ENCODE measurements at regions not wholly inside any gene's neighbourhood (a gene's known extent, or its start where the extent isn't known, plus 50 kb on each side); places are given as distances from the start of the nearest gene placed in this dataset.
"Not testable (repeated sequence)": the region's sequence is repeated elsewhere in the genome, so short reads cannot be mapped to it uniquely, and the experiment has no call there.

- no peak for DNase-seq
Observed at GRCh38 chr3:159482241-159482993, 506.2 kb upstream of the IL12A start.

DNA sequence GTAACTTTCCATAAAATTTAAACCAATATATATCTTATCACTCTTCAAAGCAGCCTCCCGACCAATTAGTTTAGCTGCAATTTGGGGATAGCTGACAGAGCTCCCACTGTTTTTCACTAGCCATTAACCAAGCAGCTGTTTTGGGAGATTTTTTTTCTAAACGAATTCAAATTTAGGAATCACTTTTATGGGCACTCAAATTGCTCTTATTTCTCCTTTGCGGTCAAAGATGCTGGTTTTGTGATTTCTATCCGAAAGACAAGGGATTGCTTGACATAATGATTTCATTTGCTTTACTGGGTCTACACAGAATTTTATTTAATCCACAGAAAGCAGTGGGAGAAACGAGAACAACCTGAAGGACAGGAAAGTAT, 505.7 kb upstream of the IL12A start:
- no peak for DNase-seq

- no peak for DNase-seq
Observed at GRCh38 chr3:159486580-159486979, 502.1 kb upstream of the IL12A start.

DNA sequence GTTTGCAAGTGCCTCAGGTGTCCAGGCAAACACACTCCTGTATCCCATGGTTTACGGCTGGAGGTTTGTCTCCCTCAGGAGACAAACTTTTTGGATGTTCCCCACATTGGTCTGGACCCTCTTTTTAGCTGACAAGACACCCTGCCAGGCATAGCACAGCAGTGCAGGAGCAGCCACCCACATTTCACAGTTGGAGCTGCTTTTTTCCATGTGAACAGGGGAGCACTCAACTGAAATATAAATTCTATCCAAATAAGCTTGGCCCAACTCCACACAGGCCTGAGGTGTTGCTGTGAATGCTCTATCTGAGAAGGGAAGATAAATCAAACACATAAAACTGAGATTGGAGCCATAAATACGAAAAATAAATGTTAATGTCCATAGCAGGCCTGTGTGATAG, 501.3 kb upstream of the IL12A start:
- no peak for DNase-seq

DNA sequence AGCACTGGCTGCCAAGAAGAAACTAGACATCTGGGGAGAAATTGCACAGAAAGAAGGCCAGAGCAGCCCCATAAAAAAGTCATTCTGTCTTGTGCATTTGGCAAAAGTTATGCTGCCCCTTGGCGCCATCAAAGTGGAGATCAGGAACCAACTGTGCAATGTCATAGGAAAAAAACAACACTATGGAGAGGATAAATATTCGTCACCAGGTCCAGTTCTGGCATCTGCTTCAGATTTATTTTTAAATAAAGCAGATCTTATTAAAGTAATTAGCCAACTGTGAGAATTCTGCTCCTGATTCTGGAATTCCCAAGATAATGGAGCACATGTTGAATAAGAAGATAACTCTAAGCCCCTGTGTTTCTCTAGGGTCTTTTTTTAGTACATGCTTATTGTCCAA, 500.0 kb upstream of the IL12A start:
- no peak for DNase-seq

- no peak for DNase-seq
Observed at GRCh38 chr3:159497361-159497760, 491.3 kb upstream of the IL12A start.

DNA sequence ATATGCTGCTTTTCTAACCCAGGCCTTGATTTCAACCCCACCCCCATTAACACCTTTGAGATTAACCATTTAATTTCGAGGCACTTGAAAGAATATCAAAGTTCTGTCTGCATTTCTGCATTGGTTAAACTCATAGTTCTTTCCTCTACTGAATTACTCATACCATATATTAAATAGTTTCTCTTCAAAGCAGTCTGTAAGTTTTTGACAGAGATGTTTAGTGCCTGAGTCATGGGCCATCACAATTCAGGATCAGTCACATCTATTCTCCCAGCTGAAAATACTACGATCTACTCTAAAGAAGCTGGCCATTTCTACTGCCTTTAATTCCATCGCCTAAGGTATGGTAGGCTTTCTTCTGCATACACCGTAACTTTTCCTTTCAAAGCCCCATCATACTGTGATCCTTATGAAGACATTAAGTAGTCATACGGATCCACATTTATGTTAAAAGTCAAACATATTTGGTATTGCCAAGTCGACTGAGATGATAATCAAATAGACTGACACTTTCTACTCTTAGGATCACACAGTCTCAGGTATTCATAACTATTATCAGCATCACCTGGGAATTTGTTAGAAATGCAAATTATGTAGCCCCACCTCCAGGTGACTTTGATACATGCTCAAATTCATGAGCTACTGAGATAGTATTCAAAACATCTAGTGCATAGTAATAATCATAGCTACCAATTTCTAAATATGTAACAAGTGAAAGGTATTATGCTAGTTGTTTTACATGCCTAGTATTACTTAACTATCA, 489.4 kb upstream of the IL12A start:
- DNase-seq = no peak

DNA sequence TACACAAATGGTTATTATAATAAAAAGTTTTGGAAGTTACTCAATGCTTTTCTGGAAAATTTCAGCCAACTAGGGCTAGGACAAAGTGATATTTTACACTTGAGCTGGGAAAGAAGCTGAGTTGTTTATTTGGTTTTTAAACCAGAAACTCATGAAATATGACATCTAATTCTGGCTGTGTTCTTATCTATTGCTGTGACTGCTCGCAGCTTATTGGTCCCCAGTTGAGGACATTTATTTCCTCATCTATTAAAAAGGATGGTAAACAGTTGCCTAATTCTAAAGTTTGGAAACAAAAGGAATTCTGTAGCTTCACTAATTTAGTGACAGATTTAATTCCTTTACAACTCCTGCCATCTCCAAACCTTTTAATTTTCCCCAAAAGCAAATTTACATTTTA, 487.6 kb upstream of the IL12A start:
- DNase-seq = no peak

- DNase-seq = no peak
Observed at GRCh38 chr3:159502986-159503385, 485.6 kb upstream of the IL12A start.

- DNase-seq = not testable (repeated sequence)
Observed at GRCh38 chr3:159510988-159511387, 477.6 kb upstream of the IL12A start.

- DNase-seq = no peak
Observed at GRCh38 chr3:159513444-159513843, 475.2 kb upstream of the IL12A start.

GRCh38 chr3:159513867-159514380, 474.7 kb upstream of the IL12A start:
- DNase-seq = no peak

- no peak for DNase-seq
Observed at GRCh38 chr3:159517105-159517504, 471.5 kb upstream of the IL12A start.

DNA sequence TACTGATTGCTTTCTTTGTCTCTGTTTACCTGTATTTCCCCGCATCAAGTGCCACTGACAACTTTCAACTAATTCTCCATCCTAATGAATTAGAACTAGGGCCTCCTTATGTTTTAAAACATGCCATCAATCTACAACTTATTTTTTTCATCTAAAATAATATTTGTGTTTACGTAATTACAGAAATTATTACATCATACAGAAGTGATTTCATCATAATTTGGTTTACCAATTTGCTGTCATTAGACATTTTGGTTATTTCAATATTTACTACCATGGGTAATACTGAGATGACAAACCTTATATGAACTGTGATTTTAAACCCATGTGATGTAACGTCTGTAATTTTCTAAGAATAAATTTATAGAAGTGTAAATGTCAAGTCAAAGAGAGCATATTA, 468.0 kb upstream of the IL12A start:
- no peak for DNase-seq

GRCh38 chr3:159522276-159522675, 466.4 kb upstream of the IL12A start:
- DNase-seq = no peak

- DNase-seq = no peak
Observed at GRCh38 chr3:159528251-159528895, 460.3 kb upstream of the IL12A start.

DNA sequence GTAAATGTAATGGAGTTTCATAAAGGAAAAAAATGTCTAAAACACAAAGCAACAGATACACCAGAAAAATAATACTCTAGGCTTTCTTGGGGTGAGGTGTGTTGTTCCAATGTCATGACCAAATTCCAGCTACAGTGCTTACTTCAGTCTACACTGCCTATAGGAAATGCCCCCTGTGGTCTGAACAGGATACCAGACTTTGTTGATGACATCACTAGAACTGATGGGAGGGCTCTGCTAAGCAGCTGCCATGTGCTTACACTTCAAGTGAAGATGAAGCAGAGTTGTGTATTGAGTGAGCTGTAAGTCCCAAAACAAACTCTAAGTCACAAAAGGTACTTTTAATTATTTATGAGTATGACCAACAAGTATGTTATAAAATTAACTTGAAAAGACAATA, 456.1 kb upstream of the IL12A start:
- no peak for DNase-seq

DNA sequence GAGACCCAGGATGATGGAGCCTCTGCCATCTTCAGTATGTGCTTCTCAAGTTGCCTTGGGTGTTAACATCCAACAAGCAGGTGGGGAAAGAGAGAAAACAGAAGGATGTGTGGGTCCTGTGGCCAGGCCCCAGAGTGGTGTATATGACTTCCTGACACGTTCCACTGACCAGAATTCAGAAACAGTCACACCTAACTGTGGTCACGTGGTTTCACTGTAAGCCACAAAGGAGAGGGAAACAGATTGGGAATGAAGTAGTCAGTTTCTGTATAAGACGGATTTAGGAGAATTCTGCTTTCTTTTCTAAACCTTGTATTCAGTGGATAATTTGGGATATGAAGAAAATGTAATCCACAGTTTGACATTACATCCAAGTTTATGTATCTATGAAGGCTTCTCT, 454.1 kb upstream of the IL12A start:
- no peak for DNase-seq

GRCh38 chr3:159536876-159537275, 451.8 kb upstream of the IL12A start:
- no peak for DNase-seq

GRCh38 chr3:159538507-159538906, 450.1 kb upstream of the IL12A start:
- DNase-seq = no peak

GRCh38 chr3:159540882-159541495, 447.6 kb upstream of the IL12A start:
- no peak for DNase-seq

GRCh38 chr3:159548675-159549335, 439.8 kb upstream of the IL12A start:
- DNase-seq = no peak

GRCh38 chr3:159555205-159555604, 433.4 kb upstream of the IL12A start:
- DNase-seq = no peak
